HepG2 (cell line): ENCODE measurements at regions not wholly inside any gene's neighbourhood (a gene's known extent, or its start where the extent isn't known, plus 50 kb on each side); places are given as distances from the start of the nearest gene placed in this dataset.

Experiments used
- ATAC-seq: fragments of 200-7000 bp; cut with Tn5 transposase; 3 replicates; pipeline ENCODE4 v1.9.1; 2020; ENCODE audit warnings: mild to moderate bottlenecking, moderate library complexity
- BruUV-seq: library from RNA; stranded (reverse); fragments of 400-500 nt; replicated peaks from 2 replicates; lab custom pipeline; 2021; lab: Mats Ljungman, UMichigan
- CTCF ChIA-PET: fragments of 300-600 bp; formaldehyde crosslinking; extraction: SDS; loops from one replicate; lab custom pipeline; 2021; ENCODE audit warnings: low total read pairs, inconsistent platforms, low intra/inter-chr PET ratio; lab: Yijun Ruan, JAX
- POLR2A ChIA-PET: fragments of 350-600 bp; sonication (Branson Sonifier 250); formaldehyde crosslinking; loops from one replicate; lab custom pipeline; 2020; ENCODE audit warnings: antibody characterized with exemption, inconsistent platforms; lab: Yijun Ruan, JAX
- DNase-seq: peaks from one replicate; pipeline ENCODE4 v3.0.0-alpha.2; 2015; ENCODE audit warnings: low spot score
- FAIRE-seq: peaks from 3 replicates; lab custom pipeline; 2011; peaks lifted over from hg19 to GRCh38; lab: Jason Lieb, UNC
- H2AFZ ChIP-seq: one replicate; pipeline ENCODE4 v1.6.1; 2011; ENCODE audit warnings: low read length, inconsistent platforms
- H3K27ac ChIP-seq: fragments of 300-600 bp; 3 replicates; pipeline ENCODE4 v1.8.0; 2011; ENCODE audit warnings: mixed run types, mild to moderate bottlenecking, mixed read lengths, low read length, inconsistent platforms; ENCODE audit not compliant: insufficient read depth; ENCODE audit errors: extremely low read length
- H3K27me3 ChIP-seq, 2 experiments: fragments of 200-600 bp in 1 of 2; 2 replicates in 1 of 2; 3 replicates in 1 of 2; pipeline versions ENCODE4 v1.6.0 to v1.8.0; 2011; ENCODE audit warnings: low read length in 2 of 2, mild to moderate bottlenecking in 2 of 2, moderate library complexity in 2 of 2, inconsistent platforms in 1 of 2; ENCODE audit not compliant: insufficient read depth in 2 of 2, control insufficient read depth in 1 of 2
- H3K36me3 ChIP-seq, 2 experiments: fragments of 200-600 bp in 1 of 2; replicated peaks in 1 of 2; 2 replicates in 1 of 2; 3 replicates in 1 of 2; pipeline versions ENCODE4 v1.5.1 to v1.8.0; 2011; ENCODE audit warnings: low read length in 2 of 2, inconsistent platforms in 1 of 2; ENCODE audit not compliant: insufficient read depth in 2 of 2, control insufficient read depth in 1 of 2
- H3K4me1 ChIP-seq: 2 replicates; pipeline ENCODE4 v1.5.1; 2012; ENCODE audit warnings: low read length, inconsistent platforms; ENCODE audit not compliant: insufficient read depth
- H3K4me2 ChIP-seq: 2 replicates; pipeline ENCODE4 v1.6.0; 2011; ENCODE audit warnings: low read depth, low read length, inconsistent platforms
- H3K4me3 ChIP-seq, 3 experiments: fragments of 200-600 bp in 1 of 3; sonication (generic), shearing (Covaris generic) in 1 of 3; replicated peaks in 1 of 3; 2 replicates each; pipeline ENCODE4 v1.5.1; 2011 to 2016; ENCODE audit warnings: low read length in 3 of 3, inconsistent platforms in 2 of 3, low read depth in 2 of 3, mild to moderate bottlenecking in 2 of 3, control low read depth in 1 of 3, mixed read lengths in 1 of 3; ENCODE audit not compliant: insufficient read depth in 1 of 3
- H3K79me2 ChIP-seq: one replicate; pipeline ENCODE4 v1.6.1; 2011; ENCODE audit warnings: low read length, inconsistent platforms; ENCODE audit not compliant: insufficient read depth
- H3K9ac ChIP-seq: 2 replicates; pipeline ENCODE4 v1.6.0; 2011; ENCODE audit warnings: mild to moderate bottlenecking, low read depth, low read length, inconsistent platforms; ENCODE audit not compliant: insufficient read depth
- H3K9me3 ChIP-seq: 2 replicates; pipeline ENCODE4 v1.5.1; 2012; ENCODE audit warnings: mild to moderate bottlenecking, low read length
- H4K20me1 ChIP-seq: 2 replicates; pipeline ENCODE4 v1.6.0; 2011; ENCODE audit warnings: inconsistent platforms, mild to moderate bottlenecking, low read length, moderate library complexity; ENCODE audit not compliant: insufficient read depth
- BRCA1 ChIP-seq: sonication (generic); formaldehyde crosslinking; IDR thresholded peaks from 2 replicates; pipeline ENCODE4 v1.4.0; 2020; ENCODE audit warnings: missing genetic modification reagents
- MAFF ChIP-seq: IDR thresholded peaks from 2 replicates; pipeline ENCODE4 v1.6.1; 2011; ENCODE audit warnings: low read depth, low read length, improper control_type of control experiment
- MAFK ChIP-seq, 2 experiments: IDR thresholded peaks in 1 of 2; conservative IDR thresholded peaks in 1 of 2; 2 replicates each; pipeline ENCODE4 v1.6.1; 2011; ENCODE audit warnings: improper control_type of control experiment in 2 of 2, low read length in 2 of 2
- WGBS: methylation state at CpG from one replicate; pipeline ENCODE4 v1.1.6; 2017; ENCODE audit warnings: low lambda C conversion rate; 5-methylcytosine and 5-hydroxymethylcytosine counted together
- in situ Hi-C: cut with HindIII; loops from 2 replicates; pipeline ENCODE4 v1.10.0; 2017; ENCODE audit warnings: low pct_unique_long_range_greater_than_20kb; ENCODE audit not compliant: extremely low pct_ligation_motif_present
- intact Hi-C: fragments of 100-400 bp; cut with micrococcal nuclease; formaldehyde crosslinking; loops from one replicate; pipeline ENCODE4 v1.10.0; 2022; ENCODE audit not compliant: unreplicated experiment
- TF ChIP-seq, protein P1 (sequence below): sonication (generic); formaldehyde crosslinking; IDR thresholded peaks from 2 replicates; pipeline ENCODE4 v1.4.0; 2020; ENCODE audit warnings: missing genetic modification reagents, borderline replicate concordance

GRCh38 chr5:39726467-39726866 is 301.7 kb upstream of the DAB2 start:
- ATAC-seq (no peak), FAIRE-seq (no peak)

More at GRCh38 chr5:39726467-39726866, 301.7 kb upstream of the DAB2 start:
- 94% methylated on average over 1 of the region's 1 CpG for WGBS
- H3K9me3 ChIP-seq = no peaks in the 10 kb centered on the region
- TF ChIP-seq MAFF (peak; percentile 34; the same call in 1 of the 2 replicates), BRCA1 (CRISPR knock-in tag) (no peak), MAFK (conservative IDR thresholded peaks at IDR 0.05 in 1 of 2, IDR thresholded peaks at IDR 0.05 in 1 of 2; ENCODE audit: low read length in 2 of 2) (peak in 1 of 2 experiments; percentile 64; a peak in 2 of 4 replicates)
- TF ChIP-seq, protein P1, sequence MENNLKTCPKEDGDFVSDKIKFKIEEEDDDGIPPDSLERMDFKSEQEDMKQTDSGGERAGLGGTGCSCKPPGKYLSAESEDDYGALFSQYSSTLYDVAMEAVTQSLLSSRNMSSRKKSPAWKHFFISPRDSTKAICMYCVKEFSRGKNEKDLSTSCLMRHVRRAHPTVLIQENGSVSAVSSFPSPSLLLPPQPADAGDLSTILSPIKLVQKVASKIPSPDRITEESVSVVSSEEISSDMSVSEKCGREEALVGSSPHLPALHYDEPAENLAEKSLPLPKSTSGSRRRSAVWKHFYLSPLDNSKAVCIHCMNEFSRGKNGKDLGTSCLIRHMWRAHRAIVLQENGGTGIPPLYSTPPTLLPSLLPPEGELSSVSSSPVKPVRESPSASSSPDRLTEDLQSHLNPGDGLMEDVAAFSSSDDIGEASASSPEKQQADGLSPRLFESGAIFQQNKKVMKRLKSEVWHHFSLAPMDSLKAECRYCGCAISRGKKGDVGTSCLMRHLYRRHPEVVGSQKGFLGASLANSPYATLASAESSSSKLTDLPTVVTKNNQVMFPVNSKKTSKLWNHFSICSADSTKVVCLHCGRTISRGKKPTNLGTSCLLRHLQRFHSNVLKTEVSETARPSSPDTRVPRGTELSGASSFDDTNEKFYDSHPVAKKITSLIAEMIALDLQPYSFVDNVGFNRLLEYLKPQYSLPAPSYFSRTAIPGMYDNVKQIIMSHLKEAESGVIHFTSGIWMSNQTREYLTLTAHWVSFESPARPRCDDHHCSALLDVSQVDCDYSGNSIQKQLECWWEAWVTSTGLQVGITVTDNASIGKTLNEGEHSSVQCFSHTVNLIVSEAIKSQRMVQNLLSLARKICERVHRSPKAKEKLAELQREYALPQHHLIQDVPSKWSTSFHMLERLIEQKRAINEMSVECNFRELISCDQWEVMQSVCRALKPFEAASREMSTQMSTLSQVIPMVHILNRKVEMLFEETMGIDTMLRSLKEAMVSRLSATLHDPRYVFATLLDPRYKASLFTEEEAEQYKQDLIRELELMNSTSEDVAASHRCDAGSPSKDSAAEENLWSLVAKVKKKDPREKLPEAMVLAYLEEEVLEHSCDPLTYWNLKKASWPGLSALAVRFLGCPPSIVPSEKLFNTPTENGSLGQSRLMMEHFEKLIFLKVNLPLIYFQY = no peak
- TF ChIP-seq, all 625 proteins: peak for 2
- Histone ChIP-seq H3K79me2 (no peaks in the 10 kb centered on the region), H3K36me3 (no peaks in the 10 kb centered on the region), H3K27ac (no peak overlapping the region), H3K27me3 (no peaks in the 10 kb centered on the region), H3K9ac (no peak overlapping the region), H2AFZ (no peak overlapping the region), H4K20me1 (no peaks in the 10 kb centered on the region), H3K4me3 (no peak overlapping the region), H3K4me2 (no peak overlapping the region), H3K4me1 (no peaks in the 10 kb centered on the region)
- intact Hi-C loops = no loop called here
- BruUV-seq = no TSS peak
- in situ Hi-C loops = no loop called here
- ChIA-PET CTCF (no interaction called here), POLR2A (no interaction called here)
- no peak for DNase-seq
